ENCODE measurements at regions not wholly inside any gene's neighbourhood (a gene's known extent, or its start where the extent isn't known, plus 50 kb on each side); places are given as distances from the start of the nearest gene placed in this dataset.
"Not testable (repeated sequence)": the region's sequence is repeated elsewhere in the genome, so short reads cannot be mapped to it uniquely, and the experiment has no call there.

GRCh38 chr10:28457110-28457509 is 75.8 kb upstream of the WAC start:
- DNase-seq (ENCODE audit: low read depth): no peak
- no peak overlapping the region for H3K4me3 ChIP-seq (ENCODE audit: low read depth, low read length)
- TF ChIP-seq CTCF (IDR thresholded peaks at IDR 0.05; ENCODE audit: insufficient read depth, low read depth, low read length): no peak

- DNase-seq (ENCODE audit: low read depth); H3K4me3 ChIP-seq (ENCODE audit: low read depth, low read length): not testable (repeated sequence)
Measured at GRCh38 chr10:28457873-28458272, 75.0 kb upstream of the WAC start.

GRCh38 chr10:28459453-28460144 is 73.3 kb upstream of the WAC start:
- TF ChIP-seq CTCF (IDR thresholded peaks at IDR 0.05; ENCODE audit: insufficient read depth, low read depth, low read length): no peak
- DNase-seq (ENCODE audit: low read depth): no peak
- no peak overlapping the region for H3K4me3 ChIP-seq (ENCODE audit: low read depth, low read length)

GRCh38 chr10:28463141-28463540 is 69.8 kb upstream of the WAC start:
- DNase-seq (ENCODE audit: low read depth): no peak
- no peak overlapping the region for H3K4me3 ChIP-seq (ENCODE audit: low read depth, low read length)
- TF ChIP-seq CTCF (IDR thresholded peaks at IDR 0.05; ENCODE audit: insufficient read depth, low read depth, low read length): no peak

- no peak for TF ChIP-seq CTCF (IDR thresholded peaks at IDR 0.05; ENCODE audit: insufficient read depth, low read depth, low read length)
- no peak for DNase-seq (ENCODE audit: low read depth)
- H3K4me3 ChIP-seq (ENCODE audit: low read depth, low read length): no peak overlapping the region
Measured at GRCh38 chr10:28463676-28464395, 69.1 kb upstream of the WAC start.

- no peak for TF ChIP-seq CTCF (IDR thresholded peaks at IDR 0.05; ENCODE audit: insufficient read depth, low read depth, low read length)
- no peak overlapping the region for H3K4me3 ChIP-seq (ENCODE audit: low read depth, low read length)
- no peak for DNase-seq (ENCODE audit: low read depth)
Measured at GRCh38 chr10:28467615-28468014, 65.3 kb upstream of the WAC start.

GRCh38 chr10:28468707-28469483 is 64.0 kb upstream of the WAC start:
- no peak overlapping the region for H3K4me3 ChIP-seq (ENCODE audit: low read depth, low read length)
- TF ChIP-seq CTCF (IDR thresholded peaks at IDR 0.05; ENCODE audit: insufficient read depth, low read depth, low read length): no peak
- DNase-seq (ENCODE audit: low read depth): no peak

All from fibroblast of villous mesenchyme (primary cell).